Liver (tissue), 3 donors: ENCODE measurements at regions not wholly inside any gene's neighbourhood (a gene's known extent, or its start where the extent isn't known, plus 50 kb on each side); places are given as distances from the start of the nearest gene placed in this dataset.

Experiments
- ATF3 ChIP-seq: IDR thresholded peaks from 2 replicates; pipeline ENCODE4 v1.6.1; 2016; ENCODE audit warnings: antibody characterized with exemption
- CTCF ChIP-seq: fragments of 150-350 bp; IDR thresholded peaks from 2 replicates; pipeline ENCODE4 v1.5.1; 2017; ENCODE audit warnings: improper control_type of control experiment, low read depth, low read length; ENCODE audit not compliant: missing input control
- EGR1 ChIP-seq, 2 donors: IDR thresholded peaks; 2 replicates each; pipeline ENCODE4 v1.6.1; 2016 to 2018; ENCODE audit warnings: antibody characterized with exemption in 2 of 2, low read depth in 2 of 2
- GABPA ChIP-seq, 2 donors: IDR thresholded peaks in 1 of 2; conservative IDR thresholded peaks in 1 of 2; 2 replicates each; pipeline ENCODE4 v1.6.1; 2016; ENCODE audit warnings: antibody characterized with exemption in 2 of 2, mild to moderate bottlenecking in 1 of 2, moderate library complexity in 1 of 2
- HNF4A ChIP-seq, 2 donors: conservative IDR thresholded peaks; 2 replicates each; pipeline ENCODE4 v1.6.1; 2016; ENCODE audit warnings: antibody characterized with exemption in 2 of 2, mild to moderate bottlenecking in 2 of 2
- JUND ChIP-seq, 2 donors: IDR thresholded peaks; 2 replicates each; pipeline ENCODE4 v1.6.1; 2016; ENCODE audit warnings: antibody characterized with exemption in 2 of 2
- MAX ChIP-seq: IDR thresholded peaks from 2 replicates; pipeline ENCODE4 v1.6.1; 2016; ENCODE audit warnings: antibody characterized with exemption
- NR2F2 ChIP-seq: IDR thresholded peaks from 2 replicates; pipeline ENCODE4 v1.6.1; 2016; ENCODE audit warnings: antibody characterized with exemption
- RAD21 ChIP-seq, 2 donors: IDR thresholded peaks; 2 replicates each; pipeline ENCODE4 v1.6.1; 2016; ENCODE audit warnings: antibody characterized with exemption in 2 of 2, mild to moderate bottlenecking in 2 of 2
- REST ChIP-seq: IDR thresholded peaks from 2 replicates; pipeline ENCODE4 v1.6.1; 2016; ENCODE audit warnings: antibody characterized with exemption, mild to moderate bottlenecking
- SP1 ChIP-seq: IDR thresholded peaks from 2 replicates; pipeline ENCODE4 v1.6.1; 2018; ENCODE audit warnings: antibody characterized with exemption, mild to moderate bottlenecking
- TAF1 ChIP-seq: conservative IDR thresholded peaks from 2 replicates; pipeline ENCODE4 v1.6.1; 2016; ENCODE audit warnings: antibody characterized with exemption, mild to moderate bottlenecking
- YY1 ChIP-seq: IDR thresholded peaks from 2 replicates; pipeline ENCODE4 v1.6.1; 2016; ENCODE audit warnings: antibody characterized with exemption, mild to moderate bottlenecking
- ZBTB33 ChIP-seq: IDR thresholded peaks from 2 replicates; pipeline ENCODE4 v1.6.1; 2016; ENCODE audit warnings: antibody characterized with exemption
- donor health status: healthy.
- donor health status: healthy.

GRCh38 chr1:199913318-199913717, 114.2 kb upstream of the NR5A2 start:
- TF ChIP-seq CTCF (no peak), GABPA (IDR thresholded peaks at IDR 0.05 in 1 of 2, conservative IDR thresholded peaks at IDR 0.05 in 1 of 2) (no peak), SP1 (no peak), TAF1 (no peak), YY1 (no peak), NR2F2 (no peak), HNF4A (conservative IDR thresholded peaks at IDR 0.05) (no peak), ZBTB33 (no peak), MAX (no peak), REST (no peak), RAD21 (IDR thresholded peaks at IDR 0.05) (no peak), EGR1 (IDR thresholded peaks at IDR 0.05; ENCODE audit: low read depth in 2 of 2) (no peak), JUND (IDR thresholded peaks at IDR 0.05) (no peak), ATF3 (no peak)
